Activated CD4-positive, alpha-beta T cell treated with anti-CD3 and anti-CD28 coated beads, Interleukin-10, Interleukin-2, amounts not matched to agents 100 ng/mL and 50 ng/mL, durations not matched to agents 16 hours and 8 hours (primary cell): ENCODE measurements at regions not wholly inside any gene's neighbourhood (a gene's known extent, or its start where the extent isn't known, plus 50 kb on each side); places are given as distances from the start of the nearest gene placed in this dataset.

Source experiments
- DNase-seq: peaks from one replicate; pipeline ENCODE4 v3.0.0-alpha.2; 2020

GRCh38 chr2:200752835-200753234 lies 58.9 kb upstream of the BZW1 start:
- DNase-seq, result no peak

- DNase-seq, result no peak
These were observed 54.9 kb upstream of the BZW1 start for GRCh38 chr2:200756618-200757321.

- no peak for DNase-seq
These were observed 54.3 kb upstream of the BZW1 start for GRCh38 chr2:200757399-200757798.

- DNase-seq, result no peak
These were observed 53.4 kb upstream of the BZW1 start for GRCh38 chr2:200758341-200758740.

- DNase-seq, result no peak
These were observed 50.4 kb upstream of the BZW1 start for GRCh38 chr2:200761266-200761665.
